MCF 10A (cell line): ENCODE measurements at regions not wholly inside any gene's neighbourhood (a gene's known extent, or its start where the extent isn't known, plus 50 kb on each side); places are given as distances from the start of the nearest gene placed in this dataset.
A peak's percentile ranks its signal among the peaks of the same experiment; 100 is the strongest.
"Not testable (repeated sequence)": the region's sequence is repeated elsewhere in the genome, so short reads cannot be mapped to it uniquely, and the experiment has no call there.

ENCODE experiments used
- BruUV-seq: library from RNA; stranded (reverse); fragments of 400-500 nt; replicated peaks from 2 replicates; lab custom pipeline; 2021; lab: Mats Ljungman, UMichigan
- CTCF ChIA-PET: fragments of 300-600 bp; sonication (Branson Sonifier 250); formaldehyde crosslinking; extraction: SDS; loops from one replicate; lab custom pipeline; 2021; ENCODE audit warnings: antibody characterized with exemption, inconsistent platforms; lab: Yijun Ruan, JAX
- POLR2A ChIA-PET: fragments of 300-600, 350-650 bp; sonication (Branson Sonifier 250); formaldehyde crosslinking; extraction: SDS; loops from one replicate; lab custom pipeline; 2020; ENCODE audit warnings: antibody characterized with exemption, inconsistent platforms; lab: Yijun Ruan, JAX
- DNase-seq: peaks from one replicate; pipeline ENCODE4 v3.0.0-alpha.2; 2018; ENCODE audit not compliant: unreplicated experiment
- H3K27ac Mint-ChIP-seq: one replicate; pipeline ENCODE4 v1.8.0; 2022; ENCODE audit warnings: mild to moderate bottlenecking, low read depth, mixed read lengths; ENCODE audit not compliant: unreplicated experiment
- H3K27me3 Mint-ChIP-seq: one replicate; pipeline ENCODE4 v1.8.0; 2022; ENCODE audit warnings: mixed read lengths; ENCODE audit not compliant: insufficient read depth, unreplicated experiment
- H3K36me3 Mint-ChIP-seq: one replicate; pipeline ENCODE4 v1.8.0; 2022; ENCODE audit warnings: mild to moderate bottlenecking, moderate library complexity, mixed read lengths; ENCODE audit not compliant: insufficient read depth, unreplicated experiment
- H3K4me1 Mint-ChIP-seq: one replicate; pipeline ENCODE4 v1.8.0; 2022; ENCODE audit warnings: mixed read lengths; ENCODE audit not compliant: insufficient read depth, unreplicated experiment
- H3K4me3 Mint-ChIP-seq: one replicate; pipeline ENCODE4 v1.8.0; 2022; ENCODE audit warnings: mild to moderate bottlenecking, moderate library complexity, mixed read lengths; ENCODE audit not compliant: unreplicated experiment
- H3K9me3 Mint-ChIP-seq: one replicate; pipeline ENCODE4 v1.8.0; 2022; ENCODE audit warnings: mixed read lengths; ENCODE audit not compliant: unreplicated experiment
- intact Hi-C: fragments of 100-400 bp; cut with micrococcal nuclease; formaldehyde crosslinking; loops from 2 replicates; pipeline ENCODE4 v1.14.1; 2022

- BruUV-seq, H3K9me3 Mint-ChIP-seq, H3K4me3 Mint-ChIP-seq, POLR2A ChIA-PET, CTCF ChIA-PET, intact Hi-C loops, DNase-seq, H3K27me3 Mint-ChIP-seq, H3K36me3 Mint-ChIP-seq, H3K4me1 Mint-ChIP-seq, H3K27ac Mint-ChIP-seq: not testable (repeated sequence)
Measured at GRCh38 chr21:7743940-7744339, 2777.4 kb upstream of the TPTE start.

GRCh38 chr21:7744406-7745099, 2776.8 kb upstream of the TPTE start:
- H3K27ac Mint-ChIP-seq, H3K27me3 Mint-ChIP-seq, intact Hi-C loops, H3K4me3 Mint-ChIP-seq, BruUV-seq, H3K9me3 Mint-ChIP-seq, H3K36me3 Mint-ChIP-seq, CTCF ChIA-PET, H3K4me1 Mint-ChIP-seq, DNase-seq, POLR2A ChIA-PET: not testable (repeated sequence)

GRCh38 chr21:7745100-7745450, 2776.3 kb upstream of the TPTE start:
- H3K27me3 Mint-ChIP-seq, result not testable (repeated sequence)

GRCh38 chr21:7747964-7748363, 2773.4 kb upstream of the TPTE start:
- H3K27ac Mint-ChIP-seq, H3K36me3 Mint-ChIP-seq, H3K4me1 Mint-ChIP-seq, H3K27me3 Mint-ChIP-seq, intact Hi-C loops, H3K4me3 Mint-ChIP-seq, POLR2A ChIA-PET, DNase-seq, CTCF ChIA-PET, H3K9me3 Mint-ChIP-seq: not testable (repeated sequence)
- TSS peak; percentile 26 for BruUV-seq

More at GRCh38 chr21:7745100-7745450, 2776.3 kb upstream of the TPTE start:
- H3K4me3 Mint-ChIP-seq, BruUV-seq, DNase-seq, H3K4me1 Mint-ChIP-seq, POLR2A ChIA-PET, H3K36me3 Mint-ChIP-seq, H3K9me3 Mint-ChIP-seq, CTCF ChIA-PET, H3K27ac Mint-ChIP-seq, intact Hi-C loops: not testable (repeated sequence)

GRCh38 chr21:7752611-7753010, 2768.8 kb upstream of the TPTE start:
- POLR2A ChIA-PET, H3K4me3 Mint-ChIP-seq, CTCF ChIA-PET, H3K36me3 Mint-ChIP-seq, BruUV-seq, H3K27ac Mint-ChIP-seq, DNase-seq, H3K9me3 Mint-ChIP-seq, H3K4me1 Mint-ChIP-seq, intact Hi-C loops, H3K27me3 Mint-ChIP-seq: not testable (repeated sequence)

- H3K4me1 Mint-ChIP-seq, intact Hi-C loops, H3K36me3 Mint-ChIP-seq, H3K27me3 Mint-ChIP-seq, POLR2A ChIA-PET, H3K4me3 Mint-ChIP-seq, DNase-seq, H3K9me3 Mint-ChIP-seq, CTCF ChIA-PET, BruUV-seq, H3K27ac Mint-ChIP-seq: not testable (repeated sequence)
Measured at GRCh38 chr21:7753380-7753877, 2768.0 kb upstream of the TPTE start.

GRCh38 chr21:7769985-7770384, 2751.4 kb upstream of the TPTE start:
- H3K9me3 Mint-ChIP-seq, H3K36me3 Mint-ChIP-seq, H3K4me1 Mint-ChIP-seq, DNase-seq, POLR2A ChIA-PET, CTCF ChIA-PET, H3K27ac Mint-ChIP-seq, intact Hi-C loops, H3K27me3 Mint-ChIP-seq, BruUV-seq, H3K4me3 Mint-ChIP-seq: not testable (repeated sequence)

- BruUV-seq, POLR2A ChIA-PET, H3K9me3 Mint-ChIP-seq, H3K36me3 Mint-ChIP-seq, H3K4me1 Mint-ChIP-seq, intact Hi-C loops, DNase-seq, H3K4me3 Mint-ChIP-seq, H3K27me3 Mint-ChIP-seq, CTCF ChIA-PET, H3K27ac Mint-ChIP-seq: not testable (repeated sequence)
Measured at GRCh38 chr21:7774219-7774618, 2747.2 kb upstream of the TPTE start.

- POLR2A ChIA-PET, H3K9me3 Mint-ChIP-seq, DNase-seq, BruUV-seq, intact Hi-C loops, CTCF ChIA-PET, H3K4me1 Mint-ChIP-seq, H3K36me3 Mint-ChIP-seq, H3K27me3 Mint-ChIP-seq, H3K4me3 Mint-ChIP-seq: not testable (repeated sequence)
- H3K27ac Mint-ChIP-seq, result peak overlapping the region; percentile 55
Measured at GRCh38 chr21:7775327-7775984, 2745.9 kb upstream of the TPTE start.
